ENCODE measurements at regions not wholly inside any gene's neighbourhood (a gene's known extent, or its start where the extent isn't known, plus 50 kb on each side); places are given as distances from the start of the nearest gene placed in this dataset.
A peak's percentile ranks its signal among the peaks of the same experiment; 100 is the strongest.

DNA sequence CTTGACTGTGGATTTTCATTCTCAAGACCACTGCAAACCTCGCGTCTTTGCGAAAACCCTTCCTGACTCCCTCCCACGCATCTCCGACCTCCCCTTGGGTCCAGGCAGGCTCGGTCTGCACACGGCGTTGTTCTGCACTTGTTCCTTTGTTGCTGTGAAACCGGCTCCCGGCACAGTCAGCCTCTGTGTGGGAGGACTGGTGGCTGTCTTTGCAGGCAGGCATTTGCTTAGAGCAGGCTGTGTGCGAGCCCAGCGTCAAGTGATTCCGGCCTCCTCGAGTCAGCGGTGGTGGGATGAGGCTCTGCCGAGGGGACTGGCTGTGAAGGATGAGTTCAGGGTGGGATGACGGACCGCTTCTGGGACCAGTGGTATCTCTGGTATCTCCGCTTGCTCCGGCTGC, 102.6 kb upstream of the ROPN1 start:
- no peaks in the 10 kb centered on the region for H3K27me3 ChIP-seq
- TF ChIP-seq, protein P1, sequence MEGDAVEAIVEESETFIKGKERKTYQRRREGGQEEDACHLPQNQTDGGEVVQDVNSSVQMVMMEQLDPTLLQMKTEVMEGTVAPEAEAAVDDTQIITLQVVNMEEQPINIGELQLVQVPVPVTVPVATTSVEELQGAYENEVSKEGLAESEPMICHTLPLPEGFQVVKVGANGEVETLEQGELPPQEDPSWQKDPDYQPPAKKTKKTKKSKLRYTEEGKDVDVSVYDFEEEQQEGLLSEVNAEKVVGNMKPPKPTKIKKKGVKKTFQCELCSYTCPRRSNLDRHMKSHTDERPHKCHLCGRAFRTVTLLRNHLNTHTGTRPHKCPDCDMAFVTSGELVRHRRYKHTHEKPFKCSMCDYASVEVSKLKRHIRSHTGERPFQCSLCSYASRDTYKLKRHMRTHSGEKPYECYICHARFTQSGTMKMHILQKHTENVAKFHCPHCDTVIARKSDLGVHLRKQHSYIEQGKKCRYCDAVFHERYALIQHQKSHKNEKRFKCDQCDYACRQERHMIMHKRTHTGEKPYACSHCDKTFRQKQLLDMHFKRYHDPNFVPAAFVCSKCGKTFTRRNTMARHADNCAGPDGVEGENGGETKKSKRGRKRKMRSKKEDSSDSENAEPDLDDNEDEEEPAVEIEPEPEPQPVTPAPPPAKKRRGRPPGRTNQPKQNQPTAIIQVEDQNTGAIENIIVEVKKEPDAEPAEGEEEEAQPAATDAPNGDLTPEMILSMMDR (IDR thresholded peaks at IDR 0.05) = no peak
- no peak for TF ChIP-seq POLR2A (IDR thresholded peaks at IDR 0.05)
- no peak for TF ChIP-seq POLR2AphosphoS5 (IDR thresholded peaks at IDR 0.05)
- DNase-seq (ENCODE audit: low spot score in 2 of 2) = no peak

DNA sequence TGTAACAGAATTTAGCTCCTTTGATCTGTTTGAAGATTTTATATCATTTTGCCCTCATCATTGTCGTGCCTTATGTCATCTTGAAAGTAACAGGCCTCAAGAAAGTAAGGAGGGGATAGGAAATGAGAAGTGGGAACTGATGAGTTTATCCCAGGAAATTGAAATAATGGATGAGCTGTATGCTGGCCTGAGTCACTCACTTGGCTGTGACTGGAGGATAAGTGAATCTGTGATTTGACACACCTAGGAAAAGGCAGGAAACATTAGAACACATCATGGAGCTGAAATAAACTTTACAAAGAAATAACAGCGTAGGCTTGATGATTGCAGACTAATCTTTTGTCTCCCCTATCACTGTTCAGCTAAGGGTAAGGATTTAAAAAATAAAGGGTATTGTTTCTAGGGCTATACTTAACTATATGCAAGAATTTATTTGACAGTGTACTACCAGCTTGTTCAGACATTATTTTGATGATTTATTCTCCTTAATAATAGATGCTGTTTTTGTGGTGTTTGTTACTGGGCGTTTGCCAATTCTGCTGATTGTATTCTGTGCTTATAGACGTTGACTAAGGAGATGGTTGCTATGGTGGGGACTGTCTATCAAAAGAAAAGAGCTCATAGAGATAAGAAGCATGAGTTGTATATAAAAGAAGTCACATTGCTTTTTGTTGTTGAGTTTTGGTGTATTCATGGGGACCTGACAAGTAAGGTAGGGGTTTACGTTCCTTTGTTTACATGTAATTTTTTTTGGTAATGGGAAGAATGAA, 105.6 kb upstream of the ROPN1 start:
- Histone ChIP-seq H3K4me3 (no peak overlapping the region), H3K9me3 (no peaks in the 10 kb centered on the region), H3K27me3 (no peaks in the 10 kb centered on the region), H3K27ac (no peak overlapping the region), H3K4me1 (no peaks in the 10 kb centered on the region), H3K36me3 (no peaks in the 10 kb centered on the region)
- intact Hi-C loops (cut with DNase I; ENCODE audit: low total_unique reads) = no loop called here
- no peak for DNase-seq (ENCODE audit: low spot score in 2 of 2)
- TF ChIP-seq POLR2AphosphoS5 (IDR thresholded peaks at IDR 0.05) = no peak
- TF ChIP-seq, protein P1 (IDR thresholded peaks at IDR 0.05) = no peak
- TF ChIP-seq POLR2A (IDR thresholded peaks at IDR 0.05) = no peak

More for the DNA sequence above, 102.6 kb upstream of the ROPN1 start:
- H3K9me3 ChIP-seq = no peaks in the 10 kb centered on the region
- H3K4me3 ChIP-seq = no peak overlapping the region
- no peak overlapping the region for H3K27ac ChIP-seq
- H3K4me1 ChIP-seq = no peaks in the 10 kb centered on the region
- intact Hi-C loops (cut with DNase I; ENCODE audit: low total_unique reads) = no loop called here
- no peaks in the 10 kb centered on the region for H3K36me3 ChIP-seq

DNA sequence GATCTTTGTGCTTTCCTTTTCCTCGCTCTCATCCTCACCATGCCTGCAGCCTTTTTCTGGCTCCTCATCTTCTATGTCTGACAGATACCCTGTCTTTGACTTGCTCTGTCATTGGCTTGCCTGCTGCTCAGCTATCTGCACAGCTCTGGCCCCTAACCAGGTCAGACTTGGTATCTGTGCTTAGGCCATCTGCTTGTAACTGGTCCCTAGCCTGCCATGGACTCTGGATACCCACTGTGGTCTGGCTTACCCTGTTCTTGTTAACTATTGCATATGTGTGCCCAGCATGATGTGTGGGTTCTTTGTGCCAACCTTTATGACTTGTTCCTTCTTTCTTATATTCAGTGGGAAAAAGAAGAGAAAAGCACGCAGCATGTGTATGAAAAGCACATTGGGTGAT, 109.7 kb upstream of the ROPN1 start:
- H3K27me3 ChIP-seq = no peaks in the 10 kb centered on the region
- H3K4me3 ChIP-seq = no peak overlapping the region
- intact Hi-C loops (cut with DNase I; ENCODE audit: low total_unique reads) = no loop called here
- no peaks in the 10 kb centered on the region for H3K4me1 ChIP-seq
- H3K36me3 ChIP-seq = no peaks in the 10 kb centered on the region
- H3K27ac ChIP-seq = no peak overlapping the region
- TF ChIP-seq POLR2A (IDR thresholded peaks at IDR 0.05) = no peak
- TF ChIP-seq POLR2AphosphoS5 (IDR thresholded peaks at IDR 0.05) = no peak
- TF ChIP-seq, protein P1 (IDR thresholded peaks at IDR 0.05) = no peak
- H3K9me3 ChIP-seq = no peaks in the 10 kb centered on the region
- no peak for DNase-seq (ENCODE audit: low spot score in 2 of 2)

DNA sequence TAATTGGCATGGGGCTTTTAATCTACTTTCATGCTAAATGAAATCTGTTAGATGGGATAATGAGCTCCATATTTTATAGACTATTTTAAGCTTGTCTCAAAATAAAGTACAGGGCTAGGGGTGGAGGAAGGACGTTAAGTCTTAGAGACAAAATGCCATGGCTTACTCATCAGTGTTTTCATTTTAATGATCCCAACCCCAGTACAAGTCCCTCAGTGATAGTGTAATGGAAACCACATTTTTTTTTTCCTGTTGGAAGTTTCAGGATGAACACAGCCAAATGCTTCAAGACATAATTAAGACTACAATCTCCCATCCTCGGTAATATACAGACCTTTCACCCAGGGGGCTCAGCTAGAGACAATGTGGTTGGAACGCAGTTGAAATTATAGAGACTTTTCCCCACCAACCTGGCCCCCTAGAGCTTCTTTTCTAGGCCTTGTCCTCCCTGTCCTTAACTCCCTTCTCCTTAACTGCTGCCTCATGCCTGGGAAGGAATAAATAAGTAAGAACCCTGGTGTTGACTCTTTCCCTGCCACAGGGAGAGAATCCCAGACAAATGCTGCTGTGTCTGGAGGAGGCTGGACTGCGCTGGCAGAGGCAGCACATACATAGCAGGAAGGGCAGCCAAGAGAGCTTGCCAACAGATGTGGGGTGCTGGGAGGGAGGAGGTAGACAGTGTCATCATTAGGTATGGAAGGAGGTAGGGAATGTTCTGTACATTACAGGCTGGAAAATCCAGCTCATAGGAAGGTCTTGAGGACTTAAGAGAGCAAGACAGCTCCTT, 115.4 kb upstream of the ROPN1 start:
- no peak overlapping the region for H3K4me3 ChIP-seq
- DNase-seq (ENCODE audit: low spot score in 2 of 2) = no peak
- H3K36me3 ChIP-seq = no peaks in the 10 kb centered on the region
- TF ChIP-seq, protein P1 (IDR thresholded peaks at IDR 0.05) = no peak
- TF ChIP-seq POLR2AphosphoS5 (IDR thresholded peaks at IDR 0.05) (no peak), POLR2A (IDR thresholded peaks at IDR 0.05) (no peak)
- no peaks in the 10 kb centered on the region for H3K9me3 ChIP-seq
- intact Hi-C loops (cut with DNase I; ENCODE audit: low total_unique reads) = no loop called here
- no peaks in the 10 kb centered on the region for H3K27me3 ChIP-seq
- H3K4me1 ChIP-seq = no peaks in the 10 kb centered on the region
- H3K27ac ChIP-seq = peak overlapping the region; percentile 20 to 44

DNA sequence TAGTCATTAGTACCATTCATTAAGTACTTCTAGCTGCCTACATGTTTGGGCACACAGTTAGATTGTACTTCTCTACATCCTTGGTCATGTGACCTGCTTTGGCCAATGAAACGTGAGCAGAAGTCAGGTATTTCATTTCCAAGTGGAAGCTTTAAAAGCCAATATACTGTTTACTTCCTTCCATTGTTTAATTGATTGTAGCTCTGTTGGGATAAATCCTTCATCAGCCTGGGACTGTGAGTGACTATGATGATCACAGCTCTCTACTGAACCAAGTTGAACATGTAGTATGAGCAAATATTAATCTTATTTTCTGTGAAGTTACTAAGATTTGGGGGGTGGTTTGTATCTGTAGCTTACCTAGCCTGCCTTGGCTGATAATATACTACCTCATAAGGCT, 116.5 kb upstream of the ROPN1 start:
- Histone ChIP-seq H3K27ac (no peak overlapping the region), H3K4me1 (no peaks in the 10 kb centered on the region), H3K27me3 (no peaks in the 10 kb centered on the region), H3K4me3 (no peak overlapping the region), H3K9me3 (no peaks in the 10 kb centered on the region), H3K36me3 (no peaks in the 10 kb centered on the region)
- DNase-seq (ENCODE audit: low spot score in 2 of 2) = no peak
- no peak for TF ChIP-seq POLR2AphosphoS5 (IDR thresholded peaks at IDR 0.05)
- TF ChIP-seq POLR2A (IDR thresholded peaks at IDR 0.05) = no peak
- TF ChIP-seq, protein P1 (IDR thresholded peaks at IDR 0.05) = no peak
- intact Hi-C loops (cut with DNase I; ENCODE audit: low total_unique reads) = no loop called here
